Keratinocyte (primary cell): ENCODE measurements at regions not wholly inside any gene's neighbourhood (a gene's known extent, or its start where the extent isn't known, plus 50 kb on each side); places are given as distances from the start of the nearest gene placed in this dataset.

ENCODE experiments used
- EZH2 ChIP-seq: IDR thresholded peaks from one replicate; pipeline ENCODE4 v1.6.1; 2012; ENCODE audit warnings: inconsistent platforms, mild to moderate bottlenecking, low read length, moderate library complexity
- TF ChIP-seq, protein P1 (sequence below), 3 experiments: IDR thresholded peaks in 1 of 3; conservative IDR thresholded peaks in 1 of 3; optimal IDR thresholded peaks in 1 of 3; 2 replicates in 2 of 3; 3 replicates in 1 of 3; pipeline versions ENCODE3 to v1.5.1; 2011; ENCODE audit warnings: low read length in 3 of 3, mild to moderate bottlenecking in 3 of 3, moderate library complexity in 2 of 3, control low read depth in 1 of 3, inconsistent platforms in 1 of 3; ENCODE audit not compliant: insufficient read depth in 2 of 3; ENCODE audit errors: extremely low read depth in 1 of 3

DNA sequence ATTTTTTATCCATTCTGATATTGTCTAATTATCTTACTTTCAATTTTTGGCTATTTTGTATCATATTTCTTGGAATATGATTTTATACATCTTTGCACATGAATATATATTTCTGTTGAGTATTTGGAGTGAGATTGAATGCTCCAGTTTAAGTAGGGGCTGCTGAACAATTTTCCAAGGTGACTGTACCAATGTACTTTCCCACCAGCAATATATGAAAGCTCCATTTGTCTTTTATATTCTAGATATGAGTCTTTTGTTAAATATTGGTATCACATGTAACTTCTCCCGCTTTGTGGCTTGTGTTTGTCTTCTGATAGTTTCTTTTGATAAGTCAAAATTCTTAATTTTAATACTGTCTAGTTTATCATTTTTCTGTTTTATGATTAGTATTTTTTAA lies 144.6 kb upstream of the MDFIC start:
- TF ChIP-seq, protein P1, sequence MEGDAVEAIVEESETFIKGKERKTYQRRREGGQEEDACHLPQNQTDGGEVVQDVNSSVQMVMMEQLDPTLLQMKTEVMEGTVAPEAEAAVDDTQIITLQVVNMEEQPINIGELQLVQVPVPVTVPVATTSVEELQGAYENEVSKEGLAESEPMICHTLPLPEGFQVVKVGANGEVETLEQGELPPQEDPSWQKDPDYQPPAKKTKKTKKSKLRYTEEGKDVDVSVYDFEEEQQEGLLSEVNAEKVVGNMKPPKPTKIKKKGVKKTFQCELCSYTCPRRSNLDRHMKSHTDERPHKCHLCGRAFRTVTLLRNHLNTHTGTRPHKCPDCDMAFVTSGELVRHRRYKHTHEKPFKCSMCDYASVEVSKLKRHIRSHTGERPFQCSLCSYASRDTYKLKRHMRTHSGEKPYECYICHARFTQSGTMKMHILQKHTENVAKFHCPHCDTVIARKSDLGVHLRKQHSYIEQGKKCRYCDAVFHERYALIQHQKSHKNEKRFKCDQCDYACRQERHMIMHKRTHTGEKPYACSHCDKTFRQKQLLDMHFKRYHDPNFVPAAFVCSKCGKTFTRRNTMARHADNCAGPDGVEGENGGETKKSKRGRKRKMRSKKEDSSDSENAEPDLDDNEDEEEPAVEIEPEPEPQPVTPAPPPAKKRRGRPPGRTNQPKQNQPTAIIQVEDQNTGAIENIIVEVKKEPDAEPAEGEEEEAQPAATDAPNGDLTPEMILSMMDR (optimal IDR thresholded peaks at IDR 0.05 in 1 of 3, IDR thresholded peaks at IDR 0.05 in 1 of 3, conservative IDR thresholded peaks at IDR 0.05 in 1 of 3; ENCODE audit: extremely low read depth in 1 of 3, insufficient read depth in 2 of 3, low read length in 3 of 3) = no peak
- no peak for TF ChIP-seq EZH2
